ENCODE measurements at regions not wholly inside any gene's neighbourhood (a gene's known extent, or its start where the extent isn't known, plus 50 kb on each side); places are given as distances from the start of the nearest gene placed in this dataset.

DNA sequence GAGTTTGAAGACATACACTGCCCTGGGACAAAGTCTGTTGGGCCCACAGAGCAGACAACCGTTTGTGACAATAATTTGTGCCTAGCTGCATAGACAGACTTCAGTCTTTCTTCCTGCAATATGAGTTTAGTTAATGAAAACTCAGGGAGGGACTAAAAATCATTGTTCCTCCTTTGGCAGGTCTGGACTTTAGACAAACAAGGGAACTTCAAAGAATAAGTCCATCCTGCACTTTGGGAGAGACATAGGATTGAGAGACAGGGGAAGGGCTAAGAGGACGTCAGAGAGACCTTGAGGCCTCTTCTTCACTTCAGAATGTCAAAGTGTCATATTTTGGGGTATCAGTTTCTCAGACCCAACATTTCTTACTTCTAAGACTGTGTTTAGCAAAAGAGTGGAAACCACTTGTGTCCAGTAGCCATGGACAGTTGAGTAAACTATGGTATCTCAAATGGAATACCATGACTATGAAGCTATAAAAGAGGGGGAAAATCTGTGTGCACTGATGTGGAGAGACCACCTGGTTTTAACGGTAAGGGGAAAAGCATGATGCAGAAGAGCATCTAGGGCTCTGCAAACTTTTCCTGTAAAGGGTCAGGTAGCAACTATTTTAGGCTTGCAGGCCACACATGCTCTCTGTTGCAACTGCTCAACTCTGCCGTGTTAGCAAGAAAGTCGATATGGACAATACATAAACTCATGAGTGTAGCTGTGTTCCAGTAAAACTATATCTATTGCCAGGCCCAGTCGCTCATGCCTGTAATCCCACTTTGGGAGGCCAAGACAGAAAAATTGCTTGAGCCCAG, 217.8 kb upstream of the SH3BP4 start:
- DNase-seq (ENCODE audit: low spot score) (no peak), ATAC-seq (ENCODE audit: insufficient number of reproducible peaks, low FRiP score, low read depth) (no peak)
- Histone ChIP-seq H3K9me3 (no peaks in the 10 kb centered on the region), H3K4me1 (ENCODE audit: control insufficient read depth in 1 of 2, low read depth in 2 of 2) (no peaks in the 10 kb centered on the region), H3K27me3 (replicated peaks; ENCODE audit: insufficient read depth) (no peaks in the 10 kb centered on the region), H3K27ac (no peak overlapping the region), H3K4me3 (no peak overlapping the region), H3K36me3 (no peaks in the 10 kb centered on the region)
- TF ChIP-seq, protein P1, sequence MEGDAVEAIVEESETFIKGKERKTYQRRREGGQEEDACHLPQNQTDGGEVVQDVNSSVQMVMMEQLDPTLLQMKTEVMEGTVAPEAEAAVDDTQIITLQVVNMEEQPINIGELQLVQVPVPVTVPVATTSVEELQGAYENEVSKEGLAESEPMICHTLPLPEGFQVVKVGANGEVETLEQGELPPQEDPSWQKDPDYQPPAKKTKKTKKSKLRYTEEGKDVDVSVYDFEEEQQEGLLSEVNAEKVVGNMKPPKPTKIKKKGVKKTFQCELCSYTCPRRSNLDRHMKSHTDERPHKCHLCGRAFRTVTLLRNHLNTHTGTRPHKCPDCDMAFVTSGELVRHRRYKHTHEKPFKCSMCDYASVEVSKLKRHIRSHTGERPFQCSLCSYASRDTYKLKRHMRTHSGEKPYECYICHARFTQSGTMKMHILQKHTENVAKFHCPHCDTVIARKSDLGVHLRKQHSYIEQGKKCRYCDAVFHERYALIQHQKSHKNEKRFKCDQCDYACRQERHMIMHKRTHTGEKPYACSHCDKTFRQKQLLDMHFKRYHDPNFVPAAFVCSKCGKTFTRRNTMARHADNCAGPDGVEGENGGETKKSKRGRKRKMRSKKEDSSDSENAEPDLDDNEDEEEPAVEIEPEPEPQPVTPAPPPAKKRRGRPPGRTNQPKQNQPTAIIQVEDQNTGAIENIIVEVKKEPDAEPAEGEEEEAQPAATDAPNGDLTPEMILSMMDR (IDR thresholded peaks at IDR 0.05) = no peak

DNA sequence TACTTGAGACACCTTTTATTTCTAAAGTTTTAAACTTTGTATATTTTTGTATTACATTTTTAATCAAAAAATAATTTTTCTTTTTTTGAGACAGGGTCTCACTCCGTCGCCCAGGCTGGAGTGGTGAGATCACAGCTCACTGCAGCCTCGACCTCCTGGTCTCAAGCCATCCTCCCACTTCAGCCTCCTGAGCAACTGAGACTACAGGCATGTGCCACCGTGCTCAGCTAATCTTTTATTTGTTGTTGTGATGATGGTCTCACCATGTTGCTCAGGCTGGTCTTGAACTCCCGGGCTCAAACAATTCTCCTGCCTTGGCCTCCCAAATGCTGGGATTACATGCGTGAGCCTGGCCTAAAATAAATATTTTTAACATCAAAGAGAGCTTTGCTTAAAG, 218.7 kb upstream of the SH3BP4 start:
- ATAC-seq (ENCODE audit: insufficient number of reproducible peaks, low FRiP score, low read depth) = no peak
- TF ChIP-seq, protein P1 (IDR thresholded peaks at IDR 0.05) = no peak
- Histone ChIP-seq H3K27ac (no peak overlapping the region), H3K4me1 (ENCODE audit: control insufficient read depth in 1 of 2, low read depth in 2 of 2) (no peaks in the 10 kb centered on the region), H3K27me3 (replicated peaks; ENCODE audit: insufficient read depth) (no peaks in the 10 kb centered on the region), H3K9me3 (no peaks in the 10 kb centered on the region), H3K36me3 (no peaks in the 10 kb centered on the region), H3K4me3 (no peak overlapping the region)
- no peak for DNase-seq (ENCODE audit: low spot score)

DNA sequence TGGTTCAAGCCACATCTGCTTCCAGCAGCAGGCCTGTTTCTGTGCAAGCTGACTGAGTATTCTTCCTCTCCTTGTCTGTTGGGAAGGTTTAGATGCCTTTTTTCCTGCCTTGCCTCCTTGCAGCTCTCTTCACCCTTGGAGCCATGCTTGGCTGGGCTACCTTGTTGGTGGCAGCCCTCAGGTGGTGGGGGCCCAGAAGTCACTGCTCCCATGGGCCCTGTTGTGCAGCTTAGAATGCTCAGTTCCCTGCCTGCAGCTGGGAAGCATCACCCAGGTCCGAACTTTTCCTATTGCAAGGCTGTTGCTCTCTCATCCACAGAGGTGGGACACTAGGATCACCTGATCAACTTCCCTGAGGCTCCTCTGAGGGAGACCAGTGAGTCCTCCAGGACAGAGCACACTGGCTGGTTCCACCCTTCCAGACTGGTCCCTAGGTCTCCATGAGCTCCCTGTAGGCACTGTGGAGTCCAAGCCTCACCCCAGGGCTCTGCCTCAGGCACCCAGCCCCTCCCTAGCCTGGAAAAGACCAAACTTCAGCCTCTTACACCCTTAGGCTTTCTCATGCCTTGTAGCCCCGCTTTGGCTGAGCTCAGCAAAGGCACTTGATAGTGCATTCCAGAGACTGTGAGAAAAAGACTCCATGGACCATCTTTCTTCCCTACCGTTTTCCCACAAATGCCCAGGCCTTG, 219.3 kb upstream of the SH3BP4 start:
- H3K27ac ChIP-seq = no peak overlapping the region
- no peaks in the 10 kb centered on the region for H3K27me3 ChIP-seq (replicated peaks; ENCODE audit: insufficient read depth)
- H3K36me3 ChIP-seq = no peaks in the 10 kb centered on the region
- TF ChIP-seq, protein P1 (IDR thresholded peaks at IDR 0.05) = no peak
- no peaks in the 10 kb centered on the region for H3K9me3 ChIP-seq
- no peak overlapping the region for H3K4me3 ChIP-seq
- H3K4me1 ChIP-seq (ENCODE audit: control insufficient read depth in 1 of 2, low read depth in 2 of 2) = no peaks in the 10 kb centered on the region
- DNase-seq (ENCODE audit: low spot score) = no peak
- no peak for ATAC-seq (ENCODE audit: insufficient number of reproducible peaks, low FRiP score, low read depth)

DNA sequence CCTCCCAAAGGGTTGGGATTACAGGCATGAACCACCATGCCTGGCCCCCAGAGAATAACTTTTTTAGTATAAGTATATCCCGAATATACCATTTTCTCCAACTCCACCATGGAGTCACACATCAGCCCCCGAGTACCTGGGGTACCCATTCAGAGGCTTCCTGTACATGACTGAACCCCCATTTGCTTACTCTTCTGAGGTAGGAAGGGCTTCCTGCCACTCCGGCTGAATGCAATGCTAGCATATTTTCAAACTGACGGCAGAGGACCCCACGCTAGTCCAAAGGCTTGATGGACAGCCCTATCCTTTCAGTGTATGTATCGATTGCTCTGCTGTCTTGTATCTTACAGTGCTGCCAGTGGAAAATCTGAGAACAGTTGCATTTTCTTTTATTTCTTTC, 220.6 kb upstream of the SH3BP4 start:
- H3K36me3 ChIP-seq = no peaks in the 10 kb centered on the region
- no peak overlapping the region for H3K27ac ChIP-seq
- H3K9me3 ChIP-seq = no peaks in the 10 kb centered on the region
- no peak overlapping the region for H3K4me3 ChIP-seq
- H3K4me1 ChIP-seq (ENCODE audit: control insufficient read depth in 1 of 2, low read depth in 2 of 2) = no peaks in the 10 kb centered on the region
- DNase-seq (ENCODE audit: low spot score) = no peak
- TF ChIP-seq, protein P1 (IDR thresholded peaks at IDR 0.05) = no peak
- no peaks in the 10 kb centered on the region for H3K27me3 ChIP-seq (replicated peaks; ENCODE audit: insufficient read depth)
- ATAC-seq (ENCODE audit: insufficient number of reproducible peaks, low FRiP score, low read depth) = no peak

DNA sequence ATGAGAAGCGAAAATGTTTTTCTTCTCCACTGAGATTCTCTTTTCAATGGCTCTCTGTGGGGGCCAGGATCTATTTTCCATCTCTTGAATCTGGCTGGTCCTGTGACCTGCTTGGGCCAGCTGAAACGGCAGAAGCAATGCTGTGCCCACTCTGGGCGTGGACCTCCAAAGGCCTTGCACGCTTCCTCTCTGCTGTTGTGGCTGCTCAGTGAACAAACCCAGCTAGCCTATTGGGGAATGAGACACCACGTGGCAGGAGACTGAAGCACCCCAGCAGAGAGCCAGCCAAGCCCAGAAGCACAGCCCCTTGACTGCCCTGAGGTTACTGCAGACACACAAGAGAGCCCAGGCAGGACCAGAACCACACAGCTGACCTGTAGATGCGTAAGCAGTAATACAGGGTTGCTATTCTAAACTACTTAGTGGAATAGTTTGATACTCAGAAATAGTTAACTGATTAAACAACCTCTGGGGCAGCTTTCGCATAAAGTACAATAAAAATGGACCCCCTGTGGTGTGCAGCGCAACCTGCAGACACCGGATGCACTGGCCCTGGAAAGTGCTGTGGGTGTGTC, 221.7 kb upstream of the SH3BP4 start:
- no peak overlapping the region for H3K4me3 ChIP-seq

More for the DNA sequence above, 221.7 kb upstream of the SH3BP4 start:
- H3K27ac ChIP-seq = no peak overlapping the region
- no peaks in the 10 kb centered on the region for H3K36me3 ChIP-seq
- no peaks in the 10 kb centered on the region for H3K9me3 ChIP-seq
- TF ChIP-seq, protein P1 (IDR thresholded peaks at IDR 0.05) = no peak
- H3K27me3 ChIP-seq (replicated peaks; ENCODE audit: insufficient read depth) = no peaks in the 10 kb centered on the region
- DNase-seq (ENCODE audit: low spot score) = no peak
- no peaks in the 10 kb centered on the region for H3K4me1 ChIP-seq (ENCODE audit: control insufficient read depth in 1 of 2, low read depth in 2 of 2)
- no peak for ATAC-seq (ENCODE audit: insufficient number of reproducible peaks, low FRiP score, low read depth)
